CD14-positive monocyte (primary cell): ENCODE measurements at regions not wholly inside any gene's neighbourhood (a gene's known extent, or its start where the extent isn't known, plus 50 kb on each side); places are given as distances from the start of the nearest gene placed in this dataset.

ENCODE experiments used
- DNase-seq, 3 donors: peaks; one replicate each; pipeline ENCODE4 v3.0.0-alpha.2; 2011 to 2022
- H2AFZ ChIP-seq: 2 replicates; pipeline ENCODE4 v1.6.0; 2012; ENCODE audit warnings: mild to moderate bottlenecking, low read depth, low read length, inconsistent platforms; ENCODE audit not compliant: insufficient read depth, poor library complexity, severe bottlenecking
- H3K27ac ChIP-seq, 2 donors: 1 replicate in 1 of 2; 2 replicates in 1 of 2; pipeline ENCODE4 v1.5.1; 2012 to 2013; ENCODE audit warnings: low read length in 2 of 2, control low read depth in 1 of 2, inconsistent platforms in 1 of 2, low read depth in 1 of 2, mild to moderate bottlenecking in 1 of 2
- H3K27me3 ChIP-seq, 2 donors: one replicate each; pipeline versions ENCODE4 v1.6.0 to v1.6.1; 2011 to 2013; ENCODE audit warnings: low read length in 2 of 2; ENCODE audit not compliant: control insufficient read depth in 2 of 2, insufficient read depth in 2 of 2
- H3K36me3 ChIP-seq, 2 donors: replicated peaks in 1 of 2; 1 replicate in 1 of 2; 2 replicates in 1 of 2; pipeline versions ENCODE4 v1.5.1 to v1.6.1; 2012 to 2013; ENCODE audit warnings: low read length in 2 of 2, control low read depth in 1 of 2, inconsistent platforms in 1 of 2, mild to moderate bottlenecking in 1 of 2; ENCODE audit not compliant: insufficient read depth in 2 of 2, control insufficient read depth in 1 of 2
- H3K4me1 ChIP-seq, 2 donors: 1 replicate in 1 of 2; 2 replicates in 1 of 2; pipeline versions ENCODE4 v1.5.1 to v1.6.1; 2012 to 2013; ENCODE audit warnings: low read length in 2 of 2, control low read depth in 1 of 2, inconsistent platforms in 1 of 2, mild to moderate bottlenecking in 1 of 2, moderate library complexity in 1 of 2; ENCODE audit not compliant: insufficient read depth in 2 of 2, control insufficient read depth in 1 of 2
- H3K4me2 ChIP-seq: replicated peaks from 2 replicates; pipeline ENCODE3; 2012; ENCODE audit warnings: low read length, moderate library complexity, mild to moderate bottlenecking; ENCODE audit not compliant: poor library complexity, severe bottlenecking; ENCODE audit errors: extremely low read depth
- H3K4me3 ChIP-seq, 3 experiments: fragments of 200-600 bp in 1 of 3; sonication (generic) in 1 of 3; replicated peaks in 1 of 3; 1 replicate in 2 of 3; 2 replicates in 1 of 3; pipeline ENCODE4 v1.5.1; 2011 to 2013; ENCODE audit warnings: low read length in 3 of 3, mild to moderate bottlenecking in 3 of 3, control low read depth in 2 of 3, low read depth in 2 of 3, inconsistent platforms in 1 of 3, moderate library complexity in 1 of 3
- H3K79me2 ChIP-seq: 2 replicates; pipeline ENCODE4 v1.6.0; 2012; ENCODE audit warnings: mild to moderate bottlenecking, control low read depth, inconsistent platforms, low read length, moderate library complexity; ENCODE audit not compliant: insufficient read depth
- H3K9ac ChIP-seq: 2 replicates; pipeline ENCODE4 v1.6.0; 2017; ENCODE audit warnings: low read length, mild to moderate bottlenecking; ENCODE audit not compliant: insufficient read depth, poor library complexity, severe bottlenecking
- H3K9me3 ChIP-seq, 2 donors: replicated peaks in 1 of 2; 1 replicate in 1 of 2; 2 replicates in 1 of 2; pipeline versions ENCODE4 v1.5.1 to v1.6.1; 2012 to 2013; ENCODE audit warnings: low read length in 2 of 2, control low read depth in 1 of 2; ENCODE audit not compliant: control insufficient read depth in 1 of 2, insufficient read depth in 1 of 2
- H4K20me1 ChIP-seq: 2 replicates; pipeline ENCODE4 v1.6.0; 2012; ENCODE audit warnings: mild to moderate bottlenecking, low read length, control low read depth, moderate library complexity; ENCODE audit not compliant: insufficient read depth
- H3K27ac Mint-ChIP-seq, 7 donors: one replicate each; pipeline ENCODE4 v1.8.0; 2020; ENCODE audit warnings: mild to moderate bottlenecking in 7 of 7, mixed read lengths in 7 of 7, moderate library complexity in 6 of 7, inconsistent platforms in 2 of 7
- H3K27me3 Mint-ChIP-seq, 3 donors: one replicate each; pipeline ENCODE4 v1.8.0; 2021 to 2022; ENCODE audit warnings: low read depth in 3 of 3, mild to moderate bottlenecking in 3 of 3, mixed read lengths in 3 of 3, moderate library complexity in 3 of 3, inconsistent platforms in 1 of 3
- H3K36me3 Mint-ChIP-seq, 2 donors: one replicate each; pipeline ENCODE4 v1.8.0; 2020; ENCODE audit warnings: mixed read lengths in 2 of 2, inconsistent platforms in 1 of 2, mild to moderate bottlenecking in 1 of 2
- H3K4me1 Mint-ChIP-seq: one replicate; pipeline ENCODE4 v1.8.0; 2020; ENCODE audit warnings: mild to moderate bottlenecking, mixed read lengths
- H3K4me3 Mint-ChIP-seq, 2 donors: one replicate each; pipeline ENCODE4 v1.8.0; 2020; ENCODE audit warnings: mild to moderate bottlenecking in 2 of 2, mixed read lengths in 2 of 2, moderate library complexity in 1 of 2
- H3K9me3 Mint-ChIP-seq, 7 donors: one replicate each; pipeline ENCODE4 v1.8.0; 2020 to 2022; ENCODE audit warnings: mixed read lengths in 7 of 7, mild to moderate bottlenecking in 6 of 7, moderate library complexity in 6 of 7, inconsistent platforms in 2 of 7
- WGBS: methylation state at CpG from one replicate; pipeline ENCODE4 v1.1.5; 2013; ENCODE audit warnings: missing lambda C conversion rate; ENCODE audit not compliant: insufficient coverage; 5-methylcytosine and 5-hydroxymethylcytosine counted together
- intact Hi-C, 2 donors: fragments of 100-400 bp; cut with micrococcal nuclease; formaldehyde crosslinking; loops; one replicate each; pipeline versions ENCODE4 v1.15.0 to v1.15.1; 2023
- TF ChIP-seq, protein P1 (sequence below): fragments of 200-600 bp; IDR thresholded peaks from one replicate; pipeline ENCODE4 v1.8.0; 2022; ENCODE audit warnings: antibody characterized with exemption, mild to moderate bottlenecking

DNA sequence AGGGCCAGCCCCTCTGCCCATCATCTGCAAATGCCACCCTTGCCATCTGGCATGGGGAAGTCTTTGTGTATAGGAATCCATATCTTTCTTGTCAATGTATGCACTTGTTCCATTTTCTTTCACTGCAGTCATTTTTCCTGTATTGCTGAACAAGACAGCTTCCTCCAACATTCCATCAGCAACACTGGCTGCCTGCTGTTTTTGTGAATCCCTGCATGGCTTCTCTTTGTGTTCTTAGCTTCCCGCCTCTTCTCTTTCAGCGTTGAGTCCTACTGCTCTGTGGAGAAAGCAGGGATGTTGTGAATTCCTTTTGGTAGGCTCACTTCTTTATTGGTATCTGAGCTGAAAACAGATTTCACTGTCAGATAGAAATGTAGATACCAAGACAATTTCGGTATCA, 150.0 kb downstream of the LPIN1 start:
- intact Hi-C loops = no loop called here
- TF ChIP-seq, protein P1, sequence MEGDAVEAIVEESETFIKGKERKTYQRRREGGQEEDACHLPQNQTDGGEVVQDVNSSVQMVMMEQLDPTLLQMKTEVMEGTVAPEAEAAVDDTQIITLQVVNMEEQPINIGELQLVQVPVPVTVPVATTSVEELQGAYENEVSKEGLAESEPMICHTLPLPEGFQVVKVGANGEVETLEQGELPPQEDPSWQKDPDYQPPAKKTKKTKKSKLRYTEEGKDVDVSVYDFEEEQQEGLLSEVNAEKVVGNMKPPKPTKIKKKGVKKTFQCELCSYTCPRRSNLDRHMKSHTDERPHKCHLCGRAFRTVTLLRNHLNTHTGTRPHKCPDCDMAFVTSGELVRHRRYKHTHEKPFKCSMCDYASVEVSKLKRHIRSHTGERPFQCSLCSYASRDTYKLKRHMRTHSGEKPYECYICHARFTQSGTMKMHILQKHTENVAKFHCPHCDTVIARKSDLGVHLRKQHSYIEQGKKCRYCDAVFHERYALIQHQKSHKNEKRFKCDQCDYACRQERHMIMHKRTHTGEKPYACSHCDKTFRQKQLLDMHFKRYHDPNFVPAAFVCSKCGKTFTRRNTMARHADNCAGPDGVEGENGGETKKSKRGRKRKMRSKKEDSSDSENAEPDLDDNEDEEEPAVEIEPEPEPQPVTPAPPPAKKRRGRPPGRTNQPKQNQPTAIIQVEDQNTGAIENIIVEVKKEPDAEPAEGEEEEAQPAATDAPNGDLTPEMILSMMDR = no peak
- Histone ChIP-seq H3K36me3 (no peaks in the 10 kb centered on the region), H3K4me1 (peaks cover 16% of the 10 kb centered on the region in 2 donors), H2AFZ (no peak overlapping the region), H3K79me2 (no peaks in the 10 kb centered on the region), H3K4me2 (no peak overlapping the region), H3K9me3 (no peaks in the 10 kb centered on the region), H3K27ac (no peak overlapping the region), H4K20me1 (no peaks in the 10 kb centered on the region), H3K4me3 (no peak overlapping the region), H3K9ac (no peak overlapping the region), H3K27me3 (no peaks in the 10 kb centered on the region)
- no peak for DNase-seq
- no peak overlapping the region for H3K27ac Mint-ChIP-seq
- peaks cover 27% of the 10 kb centered on the region for H3K4me1 Mint-ChIP-seq
- no peak overlapping the region for H3K4me3 Mint-ChIP-seq
- H3K9me3 Mint-ChIP-seq = peaks cover 5 to 11% (median 10%) of the 10 kb centered on the region in 7 donors
- H3K27me3 Mint-ChIP-seq = peaks cover 0 to 2% (median 2%) of the 10 kb centered on the region in 3 donors
- H3K36me3 Mint-ChIP-seq = peaks cover 0 to 4% of the 10 kb centered on the region in 2 donors
- WGBS = no CpG with 5 or more reads among the region's 3 CpGs

DNA sequence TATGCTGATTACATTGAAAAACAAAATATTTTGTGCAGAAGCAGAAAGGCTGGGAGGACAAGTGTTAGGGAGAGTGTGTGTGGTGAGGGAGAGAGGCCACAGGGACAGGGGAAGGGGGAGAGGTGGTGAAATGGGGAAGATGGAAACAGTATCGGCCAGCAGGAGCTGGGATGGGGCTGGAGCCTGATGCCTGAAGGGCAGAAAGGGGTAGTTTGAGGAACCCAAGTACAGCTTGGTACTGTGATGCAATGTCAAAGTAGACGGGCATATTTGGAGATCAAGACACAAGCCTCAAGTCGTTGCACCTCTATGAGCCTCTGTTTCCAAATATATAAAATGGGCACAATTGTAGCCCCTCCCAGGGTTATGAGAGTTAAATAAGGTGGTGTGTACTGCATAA, 152.1 kb downstream of the LPIN1 start:
- Mint-ChIP-seq H3K27ac (peak overlapping the region in 3 of 7 donors; percentile 4 to 87 (median 45)), H3K9me3 (peaks cover 5 to 12% (median 9%) of the 10 kb centered on the region in 7 donors), H3K27me3 (peaks cover 0 to 6% (median 3%) of the 10 kb centered on the region in 3 donors), H3K4me3 (peak overlapping the region in 1 of 2 donors; percentile 48), H3K4me1 (peaks cover 40% of the 10 kb centered on the region), H3K36me3 (peaks cover 7% of the 10 kb centered on the region in 2 donors)
- H3K9ac ChIP-seq = no peak overlapping the region
- no peak overlapping the region for H2AFZ ChIP-seq
- no peaks in the 10 kb centered on the region for H3K36me3 ChIP-seq
- H3K4me2 ChIP-seq = no peak overlapping the region
- H3K27ac ChIP-seq = no peak overlapping the region
- H3K9me3 ChIP-seq = no peaks in the 10 kb centered on the region
- H3K79me2 ChIP-seq = no peaks in the 10 kb centered on the region
- TF ChIP-seq, protein P1 = no peak
- H3K4me1 ChIP-seq = peaks cover 28 to 34% of the 10 kb centered on the region in 2 donors
- peak; percentile 43 to 48 (median 44) for DNase-seq
- intact Hi-C loops = no loop called here
- WGBS = 10% methylated on average over 1 of the region's 3 CpGs
- H4K20me1 ChIP-seq = no peaks in the 10 kb centered on the region
- H3K4me3 ChIP-seq = no peak overlapping the region
- no peaks in the 10 kb centered on the region for H3K27me3 ChIP-seq
